Activated CD8-positive, alpha-beta memory T cell treated with anti-CD3 and anti-CD28 coated beads, Interleukin-2, amount 50 U/mL, for 48 hours (primary cell): ENCODE measurements at regions not wholly inside any gene's neighbourhood (a gene's known extent, or its start where the extent isn't known, plus 50 kb on each side); places are given as distances from the start of the nearest gene placed in this dataset.
"Not testable (repeated sequence)": the region's sequence is repeated elsewhere in the genome, so short reads cannot be mapped to it uniquely, and the experiment has no call there.

Experiments used
- DNase-seq: peaks from one replicate; pipeline ENCODE4 v3.0.0-alpha.2; 2020

DNA sequence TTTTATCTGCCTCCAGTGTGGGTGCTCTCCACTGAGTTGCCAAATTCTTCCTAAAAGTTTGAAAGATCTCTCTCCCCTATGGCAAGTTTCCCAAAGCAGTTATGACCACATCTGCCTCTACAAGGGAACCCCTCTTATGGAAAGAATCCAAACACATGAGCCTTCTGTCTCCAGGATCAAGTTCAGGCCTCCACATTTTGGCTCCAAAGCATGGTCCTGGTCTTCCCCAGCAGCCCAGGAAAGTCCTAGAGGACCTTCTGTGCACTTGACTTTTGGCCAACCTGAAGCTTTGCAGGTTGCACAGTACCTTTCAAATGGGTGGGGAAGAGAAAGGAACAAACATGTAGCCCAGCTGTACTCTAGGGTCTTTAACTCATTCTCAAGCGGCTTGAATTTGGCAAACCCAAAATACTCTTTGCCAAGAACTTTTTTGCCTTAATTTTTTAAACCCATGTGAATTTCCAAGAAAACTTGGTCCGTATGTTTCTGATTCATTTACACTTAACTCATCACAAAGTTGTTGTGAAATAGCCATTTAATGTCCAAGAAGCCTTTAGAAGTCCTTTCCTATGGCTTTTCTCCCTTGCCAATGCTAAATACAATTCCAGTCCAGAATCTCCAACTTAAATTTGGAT is 240.1 kb upstream of the TBX18 start:
- no peak for DNase-seq

DNA sequence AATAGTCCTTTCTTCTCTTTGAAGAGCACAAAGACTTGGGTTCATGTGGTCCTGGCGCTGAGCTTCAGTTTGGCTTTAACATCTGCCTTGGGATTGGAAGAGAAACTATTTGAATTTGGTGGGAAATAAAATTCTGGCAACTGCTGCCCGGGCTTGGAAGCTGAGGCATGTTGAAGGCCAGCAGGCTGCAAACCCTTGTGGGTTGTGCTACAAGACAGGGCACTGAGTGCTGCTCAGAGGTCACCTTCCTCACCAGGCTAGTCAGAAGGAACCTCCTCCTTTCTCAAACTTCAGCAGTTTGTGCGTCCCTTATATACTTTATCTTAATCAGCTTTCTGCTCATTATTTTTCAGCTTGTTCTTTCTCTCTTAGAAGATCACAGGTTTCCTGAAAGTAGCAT is 238.4 kb upstream of the TBX18 start:
- no peak for DNase-seq

DNA sequence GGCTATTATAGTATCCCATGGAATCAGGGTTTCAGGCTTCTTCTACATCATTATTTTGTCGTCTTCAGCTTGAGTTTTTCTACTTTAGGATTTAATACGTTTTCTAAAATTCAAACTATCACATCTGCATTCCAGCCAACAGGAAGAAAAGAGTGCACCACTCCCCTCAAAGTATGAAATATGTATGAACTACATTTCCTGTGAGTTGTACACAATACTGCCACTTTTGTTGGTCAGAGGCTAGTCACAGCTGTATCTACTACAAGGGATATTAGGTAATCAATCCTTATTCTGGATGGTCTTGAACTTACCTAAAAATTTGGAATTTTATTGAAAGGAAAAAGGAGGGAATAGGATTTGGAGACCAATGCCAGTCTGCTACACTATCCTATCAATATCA is 235.6 kb upstream of the TBX18 start:
- no peak for DNase-seq

GRCh38 chr6:84998223-84998622 is 233.8 kb upstream of the TBX18 start:
- DNase-seq = no peak

DNA sequence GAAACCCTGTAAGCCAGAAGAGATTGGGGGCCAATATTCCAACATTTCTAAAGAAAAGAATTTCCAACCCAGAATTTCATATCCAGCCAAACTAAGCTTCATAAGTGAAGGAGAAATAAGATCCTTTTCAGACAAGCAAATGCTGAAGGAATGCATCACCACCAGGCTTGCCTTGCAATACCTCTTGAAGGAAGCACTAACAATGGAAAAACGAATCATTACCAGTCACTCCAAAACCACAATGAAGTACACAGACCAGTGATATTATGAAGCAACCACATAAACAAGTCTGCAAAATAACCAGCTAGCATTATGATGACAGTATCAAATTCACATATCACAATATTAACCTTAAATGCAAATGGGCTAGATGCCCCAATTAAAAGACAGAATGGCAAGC is 224.4 kb upstream of the TBX18 start:
- not testable (repeated sequence) for DNase-seq

DNA sequence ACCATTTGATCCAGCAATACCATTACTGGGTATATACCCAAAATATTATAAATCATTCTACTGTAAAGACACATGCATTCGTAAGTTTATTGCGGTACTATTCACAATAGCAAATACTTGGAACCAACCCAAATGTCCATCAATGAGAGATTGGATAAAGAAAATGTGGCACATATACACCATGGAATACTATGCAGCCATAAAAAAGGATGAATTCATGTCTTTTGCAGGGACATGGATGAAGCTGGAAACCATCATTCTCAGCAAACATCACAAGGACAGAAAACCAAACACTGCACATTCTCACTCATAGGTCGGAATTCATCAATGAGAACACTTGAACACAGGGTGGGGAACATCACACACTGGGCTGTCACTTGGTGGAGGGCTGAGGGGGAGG is 221.1 kb upstream of the TBX18 start:
- not testable (repeated sequence) for DNase-seq

DNA sequence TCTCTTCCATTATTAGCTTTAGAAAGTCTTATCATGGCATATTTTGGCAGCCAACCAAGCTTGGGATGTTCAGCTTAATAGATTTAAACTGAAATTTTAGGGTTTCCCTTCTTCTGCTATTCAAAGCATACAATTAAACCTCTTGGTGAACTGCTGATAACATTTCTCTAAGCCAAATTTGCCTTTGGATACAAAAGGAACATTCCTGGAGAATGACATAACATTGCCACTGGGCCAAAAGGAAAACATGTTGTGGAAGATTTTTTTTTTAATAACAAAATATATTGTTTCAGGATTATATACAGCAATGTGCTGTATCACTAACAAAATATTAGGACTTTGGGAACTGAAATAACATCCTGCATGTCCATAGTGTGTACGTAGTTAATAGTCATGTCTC is 215.1 kb upstream of the TBX18 start:
- no peak for DNase-seq

DNA sequence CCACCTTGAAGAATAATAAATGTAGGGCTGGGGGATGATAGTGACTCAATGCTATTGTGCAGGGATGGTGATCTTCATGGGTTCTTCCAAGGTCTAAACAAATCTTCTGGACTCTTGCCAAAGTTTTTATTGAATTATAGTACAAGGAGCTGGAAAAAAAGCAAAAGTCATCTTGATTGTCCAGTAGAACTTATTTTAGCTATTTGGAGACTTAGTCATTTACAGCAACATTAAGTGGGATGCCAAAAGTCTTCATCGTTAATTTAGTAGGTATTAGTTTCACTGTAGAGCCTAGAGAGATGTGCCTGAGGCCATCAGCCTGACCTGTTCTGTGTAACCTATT is 212.9 kb upstream of the TBX18 start:
- no peak for DNase-seq

- DNase-seq = no peak
Measured at GRCh38 chr6:84976526-84977362, 212.3 kb upstream of the TBX18 start.

GRCh38 chr6:84975316-84975715 is 210.9 kb upstream of the TBX18 start:
- no peak for DNase-seq

DNA sequence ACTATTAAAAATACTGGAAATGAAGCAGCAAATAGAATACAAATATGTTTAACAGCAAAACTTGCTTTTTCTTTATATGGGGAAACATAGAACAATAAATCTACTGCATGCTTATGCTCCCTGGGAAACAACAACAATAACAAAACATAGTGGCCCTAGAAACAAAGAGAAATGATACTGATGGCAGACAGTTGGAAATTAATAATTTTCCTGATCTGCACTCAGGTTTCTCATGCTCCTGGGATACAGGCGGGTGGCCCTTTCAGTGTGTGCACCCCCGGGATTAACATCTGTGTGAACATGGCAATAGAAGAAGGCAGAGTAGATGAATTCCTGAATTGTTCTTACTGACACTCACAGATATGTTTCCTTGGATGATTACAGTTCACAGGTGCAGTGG is 209.2 kb upstream of the TBX18 start:
- DNase-seq = no peak

DNA sequence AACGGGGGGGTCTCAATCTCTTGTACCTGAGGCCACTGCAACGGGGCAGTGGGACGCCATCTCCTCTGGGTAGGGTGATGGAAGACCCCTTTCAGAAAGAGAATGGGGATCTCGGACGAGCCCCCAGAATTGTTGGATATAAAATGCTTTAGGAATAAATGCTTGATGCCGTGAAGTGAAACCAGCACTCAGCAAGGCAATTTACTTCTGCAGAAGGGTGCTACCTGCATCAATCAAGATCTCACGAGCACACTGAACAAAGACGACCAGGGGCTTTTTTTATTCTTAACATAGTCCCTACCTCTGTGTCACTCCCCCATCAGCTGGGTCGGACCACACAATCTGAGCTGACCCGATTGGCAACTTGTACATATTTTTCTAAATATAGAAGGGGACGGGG is 203.6 kb upstream of the TBX18 start:
- no peak for DNase-seq

- no peak for DNase-seq
Measured at GRCh38 chr6:84967389-84967788, 203.0 kb upstream of the TBX18 start.

GRCh38 chr6:84953111-84953755 is 188.8 kb upstream of the TBX18 start:
- no peak for DNase-seq

DNA sequence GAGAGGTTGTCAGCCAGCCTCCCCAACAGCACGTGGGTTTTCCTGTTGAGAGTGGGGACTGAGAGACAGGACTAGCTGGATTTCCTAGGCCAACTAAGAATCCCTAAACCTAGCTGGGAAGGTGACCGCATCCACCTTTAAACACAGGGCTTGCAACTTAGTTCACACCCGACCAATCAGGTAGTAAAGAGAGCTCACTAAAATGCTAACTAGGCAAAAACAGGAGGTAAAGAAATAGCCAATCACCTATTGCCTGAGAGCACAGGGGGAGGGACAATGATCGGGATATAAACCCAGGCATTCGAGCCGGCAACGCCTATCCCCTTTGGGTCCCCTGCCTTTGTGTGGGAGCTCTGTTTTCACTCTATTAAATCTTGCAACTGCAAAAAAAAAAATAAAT is 180.5 kb upstream of the TBX18 start:
- not testable (repeated sequence) for DNase-seq

- no peak for DNase-seq
Measured at GRCh38 chr6:84943905-84944304, 179.5 kb upstream of the TBX18 start.

GRCh38 chr6:84941609-84942008 is 177.2 kb upstream of the TBX18 start:
- not testable (repeated sequence) for DNase-seq

GRCh38 chr6:84929212-84929611 is 164.8 kb upstream of the TBX18 start:
- no peak for DNase-seq

DNA sequence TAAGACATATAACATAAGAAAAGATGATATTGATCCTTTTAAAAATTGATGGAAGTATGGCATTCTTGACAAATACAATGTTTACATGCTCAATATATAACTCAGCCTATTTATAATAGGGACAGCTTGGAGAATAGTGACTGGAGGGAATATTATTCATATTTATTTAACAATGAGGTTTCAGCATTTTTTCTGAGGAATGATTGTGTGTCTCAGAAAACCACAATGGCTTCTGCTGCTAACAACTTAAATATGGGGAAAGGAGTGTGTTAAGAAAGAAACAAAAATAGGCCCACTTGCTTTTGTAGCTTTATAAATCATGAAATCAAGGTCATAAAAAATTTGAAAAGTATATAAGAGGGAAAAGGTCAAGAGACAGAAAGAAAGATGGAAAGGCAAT is 163.2 kb upstream of the TBX18 start:
- DNase-seq = no peak

DNA sequence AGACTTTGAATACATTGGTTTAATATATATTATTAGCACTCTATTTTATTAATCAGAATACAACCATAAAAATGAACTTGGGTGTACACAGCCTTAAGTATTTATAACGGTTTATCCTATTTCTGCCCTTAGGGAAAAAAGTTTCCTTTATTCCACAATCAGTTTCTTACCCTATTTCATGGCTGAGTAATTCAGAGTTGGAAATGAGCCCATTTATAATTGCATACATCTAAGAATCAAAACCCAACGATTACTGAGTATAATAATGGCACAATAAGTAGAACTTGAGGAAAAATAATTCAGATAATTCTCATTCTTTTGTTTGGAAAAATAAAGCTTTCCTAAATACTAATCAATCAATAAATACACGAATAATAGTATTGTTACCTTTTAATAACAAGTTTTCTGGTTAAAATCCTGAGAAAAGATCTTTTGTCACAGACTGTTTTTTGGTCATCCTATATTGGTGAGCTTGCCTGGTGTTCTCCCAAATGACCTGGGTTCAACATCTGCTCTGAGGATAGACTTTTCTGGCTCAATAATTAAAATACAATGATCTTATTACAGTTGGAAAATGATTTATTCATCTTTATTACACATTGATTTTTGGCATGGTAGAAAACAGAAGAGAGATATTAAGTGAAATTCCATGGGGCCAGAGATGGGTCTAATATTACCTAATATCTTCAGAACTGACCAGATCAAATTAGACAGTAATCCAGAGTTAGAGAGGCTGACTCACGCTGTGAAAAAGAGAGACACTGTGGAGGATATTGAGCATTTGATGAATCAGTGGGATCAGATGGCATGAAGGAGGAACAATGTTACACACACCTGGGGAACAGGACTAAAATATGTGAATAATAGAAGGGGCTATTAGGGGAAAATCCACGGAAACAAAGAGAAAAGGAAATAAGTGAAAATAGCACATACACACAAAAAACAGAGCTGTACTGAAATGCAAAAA is 162.1 kb upstream of the TBX18 start:
- DNase-seq = no peak

DNA sequence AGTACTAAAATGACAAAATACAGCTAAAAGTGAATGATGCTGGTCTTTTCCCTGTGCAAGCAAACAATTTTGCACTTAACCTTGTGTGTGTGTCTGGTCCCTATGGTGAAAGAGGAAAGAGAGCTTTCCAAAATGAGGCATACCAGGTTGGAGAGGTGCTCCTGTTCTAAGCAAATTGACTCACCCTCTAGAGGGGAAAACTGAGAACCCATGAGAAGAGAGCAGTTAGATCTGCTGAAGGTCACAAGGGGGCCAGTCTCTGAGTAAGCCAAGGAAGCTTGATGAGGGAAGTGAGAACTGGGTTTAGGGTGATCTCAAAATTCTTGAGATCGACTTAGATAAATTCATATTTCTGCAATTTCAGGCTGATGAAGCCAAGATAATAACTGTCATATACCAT is 157.5 kb upstream of the TBX18 start:
- DNase-seq = no peak

GRCh38 chr6:84920021-84920420 is 155.6 kb upstream of the TBX18 start:
- no peak for DNase-seq

DNA sequence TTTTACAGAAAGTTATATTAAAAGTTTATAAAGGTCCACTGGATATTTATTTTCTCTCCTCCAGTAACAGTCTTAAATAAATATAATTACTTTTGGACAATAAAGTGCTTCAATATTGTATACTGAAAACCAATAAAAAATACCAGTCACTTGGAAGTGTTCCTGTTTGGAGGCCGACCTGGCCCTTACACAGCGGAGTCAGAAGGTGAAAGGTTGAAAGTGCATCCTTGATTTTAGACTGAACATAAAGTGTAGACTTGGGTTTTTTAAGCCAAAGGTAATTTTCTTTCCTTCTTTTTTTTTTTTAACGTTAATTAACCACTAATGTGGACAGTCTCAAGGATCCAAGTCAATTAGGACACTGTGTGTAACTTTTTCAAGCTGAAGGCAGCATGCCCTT is 152.3 kb upstream of the TBX18 start:
- DNase-seq = no peak
